ENCODE measurements at regions not wholly inside any gene's neighbourhood (a gene's known extent, or its start where the extent isn't known, plus 50 kb on each side); places are given as distances from the start of the nearest gene placed in this dataset.

- Histone ChIP-seq H2BK12ac (ENCODE audit: low read length in 2 of 2) (no peak overlapping the region), H3K36me3 (ENCODE audit: control insufficient read depth in 1 of 2, insufficient read depth in 2 of 2, low read depth in 1 of 2, low read length in 2 of 2) (no peaks in the 10 kb centered on the region), H4K91ac (ENCODE audit: low read length) (no peak overlapping the region), H2AK5ac (ENCODE audit: low read length, severe bottlenecking) (no peak overlapping the region), H4K8ac (ENCODE audit: low read length) (no peak overlapping the region), H2BK5ac (ENCODE audit: low read depth, low read length, poor library complexity, severe bottlenecking) (no peak overlapping the region), H3K23ac (ENCODE audit: low read length in 2 of 2) (no peak overlapping the region), H3K4me2 (ENCODE audit: low read length, poor library complexity, severe bottlenecking) (no peak overlapping the region), H3K27ac (ENCODE audit: low read length, poor library complexity, severe bottlenecking) (no peak overlapping the region), H3K4ac (ENCODE audit: low read depth in 1 of 2, low read length in 2 of 2) (no peak overlapping the region), H3K14ac (ENCODE audit: low read length in 2 of 2) (no peak overlapping the region), H3K4me1 (ENCODE audit: control insufficient read depth, insufficient read depth, low read depth, low read length) (no peaks in the 10 kb centered on the region), H3K9me3 (ENCODE audit: control insufficient read depth, low read length) (peaks cover 4% of the 10 kb centered on the region), H3K4me3 (ENCODE audit: insufficient read depth in 1 of 2, low read depth in 1 of 2, low read length in 2 of 2) (no peak overlapping the region), H2BK120ac (ENCODE audit: low read depth, low read length) (no peak overlapping the region), H3K18ac (ENCODE audit: low read depth in 1 of 2, low read length in 2 of 2) (no peak overlapping the region), H2AFZ (ENCODE audit: low read depth, low read length) (no peak overlapping the region), H2BK15ac (ENCODE audit: low read depth, poor library complexity, severe bottlenecking) (no peak overlapping the region), H3K9ac (ENCODE audit: low read length) (no peak overlapping the region), H3K79me1 (replicated peaks; ENCODE audit: low read length, poor library complexity, severe bottlenecking) (no peaks in the 10 kb centered on the region), H3K27me3 (ENCODE audit: control insufficient read depth in 1 of 2, insufficient read depth in 1 of 2, low read length in 2 of 2) (peaks cover 0 to 20% of the 10 kb centered on the region in 2 experiments)
- no peak for DNase-seq
- WGBS: 76% methylated on average over 5 of the region's 5 CpGs
Observed at GRCh38 chr3:4038351-4038750, 239.1 kb downstream of the LRRN1 start.

DNA sequence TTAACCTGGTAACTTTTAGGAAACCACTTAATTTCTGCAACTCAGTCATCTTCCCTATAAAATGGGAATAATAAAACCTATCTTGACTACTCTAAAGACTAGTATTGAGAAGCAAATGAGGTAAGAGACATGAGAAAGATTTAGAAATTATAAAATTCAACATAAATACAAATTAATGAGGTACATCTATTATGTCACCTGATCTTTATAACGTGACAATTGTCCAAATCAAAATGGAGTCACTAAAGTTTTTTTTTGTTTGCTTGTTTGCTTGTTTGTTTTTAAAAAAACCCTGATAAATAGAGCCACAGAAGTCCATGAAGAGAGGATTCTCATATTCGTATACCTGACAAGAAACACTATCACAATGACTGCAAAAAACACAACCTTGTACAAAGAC, 242.8 kb downstream of the LRRN1 start:
- Histone ChIP-seq H3K4me1 (ENCODE audit: control insufficient read depth, insufficient read depth, low read depth, low read length) (no peaks in the 10 kb centered on the region), H2BK5ac (ENCODE audit: low read depth, low read length, poor library complexity, severe bottlenecking) (no peak overlapping the region), H2BK15ac (ENCODE audit: low read depth, poor library complexity, severe bottlenecking) (no peak overlapping the region), H3K4me3 (ENCODE audit: insufficient read depth in 1 of 2, low read depth in 1 of 2, low read length in 2 of 2) (no peak overlapping the region), H3K27ac (ENCODE audit: low read length, poor library complexity, severe bottlenecking) (no peak overlapping the region), H4K8ac (ENCODE audit: low read length) (no peak overlapping the region), H2BK120ac (ENCODE audit: low read depth, low read length) (no peak overlapping the region), H2AK5ac (ENCODE audit: low read length, severe bottlenecking) (no peak overlapping the region), H2AFZ (ENCODE audit: low read depth, low read length) (no peak overlapping the region), H4K91ac (ENCODE audit: low read length) (no peak overlapping the region), H3K23ac (ENCODE audit: low read length in 2 of 2) (no peak overlapping the region), H3K79me1 (replicated peaks; ENCODE audit: low read length, poor library complexity, severe bottlenecking) (no peaks in the 10 kb centered on the region), H3K4me2 (ENCODE audit: low read length, poor library complexity, severe bottlenecking) (no peak overlapping the region), H3K36me3 (ENCODE audit: control insufficient read depth in 1 of 2, insufficient read depth in 2 of 2, low read depth in 1 of 2, low read length in 2 of 2) (no peaks in the 10 kb centered on the region), H3K4ac (ENCODE audit: low read depth in 1 of 2, low read length in 2 of 2) (no peak overlapping the region), H3K9ac (ENCODE audit: low read length) (no peak overlapping the region), H3K9me3 (ENCODE audit: control insufficient read depth, low read length) (peaks cover 4% of the 10 kb centered on the region), H3K14ac (ENCODE audit: low read length in 2 of 2) (no peak overlapping the region), H3K18ac (ENCODE audit: low read depth in 1 of 2, low read length in 2 of 2) (no peak overlapping the region), H3K27me3 (ENCODE audit: control insufficient read depth in 1 of 2, insufficient read depth in 1 of 2, low read length in 2 of 2) (peaks cover 0 to 19% of the 10 kb centered on the region in 2 experiments), H2BK12ac (ENCODE audit: low read length in 2 of 2) (no peak overlapping the region)
- 73% methylated on average over 1 of the region's 2 CpGs for WGBS
- no peak for DNase-seq

DNA sequence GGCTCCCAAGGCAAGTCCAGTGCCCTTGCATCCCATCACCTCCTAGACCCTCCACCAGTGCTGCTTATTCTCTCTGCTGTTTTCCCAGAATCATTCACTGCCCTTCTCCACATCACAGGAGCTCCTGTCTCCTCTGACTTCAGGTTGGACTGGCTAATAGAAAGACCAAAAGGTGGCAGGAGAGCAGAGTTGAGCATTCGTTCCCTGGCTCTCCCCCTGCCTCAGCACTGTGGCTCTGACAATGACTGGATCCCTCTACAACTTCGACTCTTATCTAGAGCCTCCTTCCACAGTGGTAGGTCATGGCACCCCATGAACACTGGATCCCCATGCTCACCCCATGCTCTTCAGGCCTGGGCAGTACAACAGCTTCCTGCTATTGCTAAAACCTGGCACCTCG, 243.6 kb downstream of the LRRN1 start:
- Histone ChIP-seq H2BK5ac (ENCODE audit: low read depth, low read length, poor library complexity, severe bottlenecking) (no peak overlapping the region), H4K91ac (ENCODE audit: low read length) (no peak overlapping the region), H3K4me3 (ENCODE audit: insufficient read depth in 1 of 2, low read depth in 1 of 2, low read length in 2 of 2) (no peak overlapping the region), H2AFZ (ENCODE audit: low read depth, low read length) (no peak overlapping the region), H3K4me1 (ENCODE audit: control insufficient read depth, insufficient read depth, low read depth, low read length) (no peaks in the 10 kb centered on the region), H2AK5ac (ENCODE audit: low read length, severe bottlenecking) (no peak overlapping the region), H2BK15ac (ENCODE audit: low read depth, poor library complexity, severe bottlenecking) (no peak overlapping the region), H3K23ac (ENCODE audit: low read length in 2 of 2) (no peak overlapping the region), H3K14ac (ENCODE audit: low read length in 2 of 2) (no peak overlapping the region), H3K4ac (ENCODE audit: low read depth in 1 of 2, low read length in 2 of 2) (no peak overlapping the region), H3K4me2 (ENCODE audit: low read length, poor library complexity, severe bottlenecking) (no peak overlapping the region), H3K18ac (ENCODE audit: low read depth in 1 of 2, low read length in 2 of 2) (no peak overlapping the region), H3K27me3 (ENCODE audit: control insufficient read depth in 1 of 2, insufficient read depth in 1 of 2, low read length in 2 of 2) (peaks cover 0 to 24% of the 10 kb centered on the region in 2 experiments), H2BK12ac (ENCODE audit: low read length in 2 of 2) (no peak overlapping the region), H3K9me3 (ENCODE audit: control insufficient read depth, low read length) (peaks cover 4% of the 10 kb centered on the region), H2BK120ac (ENCODE audit: low read depth, low read length) (no peak overlapping the region), H3K27ac (ENCODE audit: low read length, poor library complexity, severe bottlenecking) (no peak overlapping the region), H3K79me1 (replicated peaks; ENCODE audit: low read length, poor library complexity, severe bottlenecking) (no peaks in the 10 kb centered on the region), H3K36me3 (ENCODE audit: control insufficient read depth in 1 of 2, insufficient read depth in 2 of 2, low read depth in 1 of 2, low read length in 2 of 2) (no peaks in the 10 kb centered on the region), H3K9ac (ENCODE audit: low read length) (no peak overlapping the region), H4K8ac (ENCODE audit: low read length) (no peak overlapping the region)
- 57% methylated on average over 2 of the region's 3 CpGs for WGBS
- DNase-seq: no peak

DNA sequence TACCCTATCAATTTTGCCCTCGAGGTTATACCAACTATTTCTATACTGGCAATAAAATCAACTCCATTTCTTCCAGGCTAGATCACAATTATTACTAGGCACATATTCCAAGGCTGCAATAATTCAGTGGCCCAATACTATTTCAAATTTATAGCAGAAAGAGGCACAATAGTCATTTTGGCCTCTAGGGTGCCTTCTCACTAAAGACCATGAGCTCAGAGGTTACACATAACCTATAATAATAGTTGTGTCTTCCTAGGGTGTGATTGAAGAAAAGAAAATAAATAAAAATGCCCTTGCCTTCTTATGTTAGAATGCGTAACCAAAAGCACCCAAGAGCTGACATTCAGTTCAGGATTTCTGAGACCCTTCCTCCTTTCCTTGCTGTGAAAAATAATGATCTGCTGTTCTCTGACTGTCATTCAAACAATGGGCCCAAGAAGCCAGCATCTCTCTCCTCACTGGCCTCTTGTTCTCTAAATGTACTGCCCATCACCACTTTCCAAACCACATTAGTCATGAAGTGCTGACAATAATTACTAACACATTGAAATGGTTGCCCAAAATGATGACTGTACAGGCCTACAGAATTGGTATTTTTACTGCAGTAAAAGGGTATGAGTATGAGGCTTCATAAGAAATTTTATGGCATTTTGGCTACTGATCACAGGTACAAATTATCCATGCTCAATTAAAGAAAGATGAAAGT, 244.8 kb downstream of the LRRN1 start:
- H3K9ac ChIP-seq (ENCODE audit: low read length): no peak overlapping the region
- no peak for DNase-seq
- no peak overlapping the region for H4K8ac ChIP-seq (ENCODE audit: low read length)
- no peaks in the 10 kb centered on the region for H3K79me1 ChIP-seq (replicated peaks; ENCODE audit: low read length, poor library complexity, severe bottlenecking)
- no peak overlapping the region for H2AFZ ChIP-seq (ENCODE audit: low read depth, low read length)
- H3K18ac ChIP-seq (ENCODE audit: low read depth in 1 of 2, low read length in 2 of 2): no peak overlapping the region
- peaks cover 4% of the 10 kb centered on the region for H3K9me3 ChIP-seq (ENCODE audit: control insufficient read depth, low read length)
- H2BK120ac ChIP-seq (ENCODE audit: low read depth, low read length): no peak overlapping the region
- H2BK15ac ChIP-seq (ENCODE audit: low read depth, poor library complexity, severe bottlenecking): no peak overlapping the region
- H2BK5ac ChIP-seq (ENCODE audit: low read depth, low read length, poor library complexity, severe bottlenecking): no peak overlapping the region
- no peak overlapping the region for H3K27ac ChIP-seq (ENCODE audit: low read length, poor library complexity, severe bottlenecking)
- no peak overlapping the region for H3K4me3 ChIP-seq (ENCODE audit: insufficient read depth in 1 of 2, low read depth in 1 of 2, low read length in 2 of 2)
- no peaks in the 10 kb centered on the region for H3K4me1 ChIP-seq (ENCODE audit: control insufficient read depth, insufficient read depth, low read depth, low read length)
- H3K14ac ChIP-seq (ENCODE audit: low read length in 2 of 2): no peak overlapping the region
- H4K91ac ChIP-seq (ENCODE audit: low read length): no peak overlapping the region
- no peak overlapping the region for H3K4ac ChIP-seq (ENCODE audit: low read depth in 1 of 2, low read length in 2 of 2)
- no peaks in the 10 kb centered on the region for H3K36me3 ChIP-seq (ENCODE audit: control insufficient read depth in 1 of 2, insufficient read depth in 2 of 2, low read depth in 1 of 2, low read length in 2 of 2)
- H2BK12ac ChIP-seq (ENCODE audit: low read length in 2 of 2): no peak overlapping the region
- no peak overlapping the region for H3K4me2 ChIP-seq (ENCODE audit: low read length, poor library complexity, severe bottlenecking)
- peaks cover 0 to 24% of the 10 kb centered on the region in 2 experiments for H3K27me3 ChIP-seq (ENCODE audit: control insufficient read depth in 1 of 2, insufficient read depth in 1 of 2, low read length in 2 of 2)
- 61% methylated on average over 2 of the region's 2 CpGs for WGBS
- H3K23ac ChIP-seq (ENCODE audit: low read length in 2 of 2): no peak overlapping the region
- H2AK5ac ChIP-seq (ENCODE audit: low read length, severe bottlenecking): no peak overlapping the region

Data from mesenchymal stem cell (in vitro differentiated cells and primary cell).